HL-60 (cell line): ENCODE measurements at regions not wholly inside any gene's neighbourhood (a gene's known extent, or its start where the extent isn't known, plus 50 kb on each side); places are given as distances from the start of the nearest gene placed in this dataset.

Experiments
- DNase-seq, 2 experiments: peaks; one replicate each; pipeline ENCODE4 v3.0.0-alpha.2; 2010 to 2020; ENCODE audit warnings: low read depth in 1 of 2, low spot score in 1 of 2
- H3K27ac ChIP-seq: fragments of 250-450 bp; sonication (Bioruptor Pico); replicated peaks from 2 replicates; pipeline ENCODE4 v1.5.1; 2020; ENCODE audit warnings: mild to moderate bottlenecking, moderate library complexity
- H3K27me3 ChIP-seq: fragments of 250-450 bp; sonication (Bioruptor Pico); 2 replicates; pipeline ENCODE4 v1.5.1; 2021; ENCODE audit warnings: mild to moderate bottlenecking, moderate library complexity; ENCODE audit not compliant: insufficient read depth, poor library complexity, severe bottlenecking
- H3K4me3 ChIP-seq: replicated peaks from 2 replicates; pipeline ENCODE4 v1.5.1; 2011; ENCODE audit warnings: mild to moderate bottlenecking, control low read depth, low read length; ENCODE audit not compliant: insufficient read depth
- CTCF ChIP-seq: IDR thresholded peaks from one replicate; pipeline ENCODE4 v1.5.1; 2011; ENCODE audit warnings: low read length, control low read depth, inconsistent platforms; ENCODE audit not compliant: insufficient read depth
- GABPA ChIP-seq: IDR thresholded peaks from 2 replicates; pipeline ENCODE4 v1.6.1; 2012; ENCODE audit warnings: low read depth
- POLR2AphosphoS5 ChIP-seq: IDR thresholded peaks from 2 replicates; pipeline ENCODE4 v1.6.1; 2012; ENCODE audit warnings: low read depth
- REST ChIP-seq: IDR thresholded peaks from 2 replicates; pipeline ENCODE4 v1.6.1; 2012; ENCODE audit warnings: low read depth; ENCODE audit not compliant: insufficient replicate concordance
- SPI1 ChIP-seq: IDR thresholded peaks from 2 replicates; pipeline ENCODE4 v1.6.1; 2012; ENCODE audit warnings: low read depth, mild to moderate bottlenecking, borderline replicate concordance

- DNase-seq: no peak
- H3K27me3 ChIP-seq: no peaks in the 10 kb centered on the region
- H3K27ac ChIP-seq: no peak overlapping the region
- no peak overlapping the region for H3K4me3 ChIP-seq
- TF ChIP-seq REST: no peak
These were observed 393.9 kb downstream of the RPS24 start for GRCh38 chr10:78427497-78428031.

GRCh38 chr10:78428579-78428978 lies 394.9 kb downstream of the RPS24 start:
- no peak overlapping the region for H3K27ac ChIP-seq
- TF ChIP-seq POLR2AphosphoS5 (no peak), REST (no peak), GABPA (no peak), CTCF (no peak), SPI1 (no peak)
- no peak overlapping the region for H3K4me3 ChIP-seq

GRCh38 chr10:78429984-78430383 lies 396.3 kb downstream of the RPS24 start:
- no peak for DNase-seq
- no peaks in the 10 kb centered on the region for H3K27me3 ChIP-seq
- H3K4me3 ChIP-seq: no peak overlapping the region
- no peak overlapping the region for H3K27ac ChIP-seq
- TF ChIP-seq REST (no peak), GABPA (no peak)

More at GRCh38 chr10:78428579-78428978, 394.9 kb downstream of the RPS24 start:
- no peak for DNase-seq
- no peaks in the 10 kb centered on the region for H3K27me3 ChIP-seq

- no peak for DNase-seq
- no peak overlapping the region for H3K4me3 ChIP-seq
- no peak overlapping the region for H3K27ac ChIP-seq
- H3K27me3 ChIP-seq: no peaks in the 10 kb centered on the region
- TF ChIP-seq SPI1 (no peak), POLR2AphosphoS5 (no peak), GABPA (no peak), REST (no peak)
These were observed 398.9 kb downstream of the RPS24 start for GRCh38 chr10:78432583-78432982.
